Urinary bladder (tissue), 3 donors: ENCODE measurements at regions not wholly inside any gene's neighbourhood (a gene's known extent, or its start where the extent isn't known, plus 50 kb on each side); places are given as distances from the start of the nearest gene placed in this dataset.

Experiments
- DNase-seq: peaks from one replicate; pipeline ENCODE4 v3.0.0-alpha.2; 2015; ENCODE audit errors: extremely low spot score
- H3K27ac ChIP-seq: one replicate; pipeline ENCODE4 v1.5.1; 2013; ENCODE audit warnings: low read depth, mild to moderate bottlenecking, moderate library complexity
- H3K36me3 ChIP-seq: one replicate; pipeline ENCODE4 v1.6.1; 2013; ENCODE audit warnings: mild to moderate bottlenecking, moderate library complexity; ENCODE audit not compliant: insufficient read depth
- H3K4me1 ChIP-seq: one replicate; pipeline ENCODE4 v1.6.1; 2013; ENCODE audit warnings: mild to moderate bottlenecking, moderate library complexity; ENCODE audit not compliant: insufficient read depth
- H3K4me3 ChIP-seq: one replicate; pipeline ENCODE4 v1.5.1; 2013; ENCODE audit warnings: low read depth, low read length
- WGBS: extraction: QIAGEN DNeasy Blood & Tissue Kit; methylation state at CpG from one replicate; pipeline ENCODE4 v1.1.7; 2013; 5-methylcytosine and 5-hydroxymethylcytosine counted together
- donor health status: healthy with polysubstance abuse.
- donor health status: healthy.

DNA sequence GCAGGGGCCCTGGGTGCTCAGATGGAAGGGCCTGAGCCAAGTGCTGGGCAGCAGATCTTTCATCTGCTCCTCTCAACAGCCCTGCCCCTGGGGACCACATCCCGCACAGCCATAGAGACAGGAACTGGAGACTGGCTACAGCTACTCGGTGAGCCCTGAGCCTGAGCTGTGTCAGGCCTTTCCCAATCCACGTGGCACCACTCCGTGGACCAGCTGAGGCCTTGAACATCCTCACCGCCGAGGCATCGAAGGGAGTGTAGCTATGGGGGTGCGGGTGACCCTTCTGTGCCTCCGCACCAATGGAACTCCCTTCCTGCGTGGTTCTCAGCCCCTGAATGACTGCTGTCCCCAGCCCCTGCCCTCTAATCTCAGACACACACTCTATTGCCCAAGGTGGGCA lies 362.7 kb upstream of the SHH start:
- no peaks in the 10 kb centered on the region for H3K36me3 ChIP-seq
- no peak overlapping the region for H3K27ac ChIP-seq
- no peak overlapping the region for H3K4me3 ChIP-seq
- no peaks in the 10 kb centered on the region for H3K4me1 ChIP-seq
- WGBS, result 83% methylated on average over 10 of the region's 10 CpGs
- DNase-seq, result no peak

DNA sequence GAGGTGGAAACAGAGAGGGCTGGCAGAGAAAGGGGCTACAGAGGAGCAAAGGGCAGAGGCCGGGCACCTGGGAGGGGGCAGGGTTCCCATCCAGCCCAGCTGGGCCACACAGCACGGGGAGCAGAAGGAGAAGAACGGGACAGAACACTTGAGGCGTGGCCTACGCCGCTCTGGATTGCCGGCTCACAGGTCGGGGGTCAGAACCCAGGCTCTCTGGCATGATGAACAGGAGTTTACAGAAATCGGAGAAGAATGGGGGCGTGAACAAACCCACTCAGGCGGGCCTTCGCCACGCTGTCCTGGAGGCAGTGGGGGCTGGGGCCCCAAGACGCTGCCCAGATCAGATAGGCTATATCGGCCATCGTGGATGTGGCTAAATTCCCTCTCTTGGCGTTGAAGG lies 362.2 kb upstream of the SHH start:
- no peak for DNase-seq
- WGBS, result 86% methylated on average over 17 of the region's 17 CpGs
- Histone ChIP-seq H3K27ac (no peak overlapping the region), H3K4me3 (no peak overlapping the region), H3K4me1 (no peaks in the 10 kb centered on the region), H3K36me3 (no peaks in the 10 kb centered on the region)

DNA sequence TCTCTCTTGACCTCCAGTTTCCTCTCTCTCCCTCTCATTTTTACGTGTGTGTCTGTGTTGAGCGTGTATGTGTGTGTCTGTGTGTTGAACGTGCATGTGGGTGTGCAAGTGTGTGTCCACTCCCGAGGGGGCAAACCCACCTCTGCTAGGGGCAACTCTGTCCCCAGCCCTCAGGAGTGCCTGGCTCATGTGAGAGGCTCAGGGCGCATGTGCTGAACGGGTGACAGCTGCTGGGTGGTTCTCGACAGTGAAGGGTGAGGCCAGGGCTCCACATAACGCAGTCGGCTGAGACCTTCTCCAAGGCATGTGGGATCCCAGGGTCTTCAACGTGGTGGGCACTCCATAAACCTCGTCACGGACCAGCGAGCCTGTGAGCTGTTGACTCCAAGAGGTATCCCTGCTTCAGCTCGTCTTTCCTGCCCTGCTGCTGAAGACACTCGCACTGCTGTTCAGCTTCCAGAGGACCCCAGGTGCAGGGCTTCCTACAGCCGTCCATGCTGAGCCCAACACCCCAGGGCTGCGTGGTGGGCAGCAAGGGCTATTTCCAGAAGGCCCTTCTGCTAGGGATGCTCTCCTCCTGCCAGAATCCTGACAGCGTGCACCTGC lies 361.6 kb upstream of the SHH start:
- H3K27ac ChIP-seq, result no peak overlapping the region
- no peaks in the 10 kb centered on the region for H3K4me1 ChIP-seq
- DNase-seq, result no peak
- no peaks in the 10 kb centered on the region for H3K36me3 ChIP-seq
- 79% methylated on average over 18 of the region's 18 CpGs for WGBS
- H3K4me3 ChIP-seq, result no peak overlapping the region

DNA sequence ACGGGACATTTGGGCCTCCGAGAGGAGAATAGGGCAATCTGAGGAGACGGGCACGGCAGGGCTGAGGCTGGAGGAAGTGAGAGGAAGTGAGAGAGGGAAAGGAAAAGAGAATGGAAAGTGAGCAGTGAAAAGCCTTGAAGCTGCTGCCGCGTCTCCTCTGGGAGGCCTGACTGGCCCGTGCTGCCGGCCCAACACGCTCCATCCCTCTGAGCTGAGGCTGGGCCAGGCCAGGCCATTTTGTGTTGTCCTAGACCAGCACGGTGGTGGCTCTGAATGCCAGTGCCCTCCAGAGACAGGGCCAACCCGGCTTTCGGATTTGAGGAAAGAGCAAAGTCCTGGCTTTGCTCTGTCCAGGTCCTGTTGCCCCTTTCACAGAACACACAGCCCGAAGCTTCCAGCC lies 361.1 kb upstream of the SHH start:
- Histone ChIP-seq H3K4me3 (no peak overlapping the region), H3K4me1 (no peaks in the 10 kb centered on the region), H3K27ac (no peak overlapping the region), H3K36me3 (no peaks in the 10 kb centered on the region)
- DNase-seq, result no peak
- WGBS, result 66% methylated on average over 13 of the region's 13 CpGs

DNA sequence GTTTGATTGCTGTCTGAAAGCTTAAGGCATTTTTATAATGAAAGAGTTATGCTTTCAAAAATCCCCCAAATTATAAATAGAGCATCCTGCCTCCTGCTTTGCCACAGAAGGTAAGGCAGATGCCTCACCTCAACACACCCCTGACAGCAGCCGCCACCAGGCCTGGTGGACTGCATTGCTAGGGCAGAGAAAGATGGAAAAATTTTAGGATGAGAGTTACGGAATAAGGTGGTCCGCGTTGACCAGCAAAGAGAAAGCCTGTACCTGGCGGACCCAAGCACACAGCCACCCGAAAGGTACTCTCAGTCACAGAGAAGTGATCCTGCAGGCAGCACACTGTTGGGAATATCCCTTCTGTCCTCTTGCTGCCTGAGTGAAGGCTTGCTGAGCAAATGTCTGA lies 360.4 kb upstream of the SHH start:
- DNase-seq, result no peak
- 78% methylated on average over 6 of the region's 6 CpGs for WGBS
- H3K4me1 ChIP-seq, result no peaks in the 10 kb centered on the region

DNA sequence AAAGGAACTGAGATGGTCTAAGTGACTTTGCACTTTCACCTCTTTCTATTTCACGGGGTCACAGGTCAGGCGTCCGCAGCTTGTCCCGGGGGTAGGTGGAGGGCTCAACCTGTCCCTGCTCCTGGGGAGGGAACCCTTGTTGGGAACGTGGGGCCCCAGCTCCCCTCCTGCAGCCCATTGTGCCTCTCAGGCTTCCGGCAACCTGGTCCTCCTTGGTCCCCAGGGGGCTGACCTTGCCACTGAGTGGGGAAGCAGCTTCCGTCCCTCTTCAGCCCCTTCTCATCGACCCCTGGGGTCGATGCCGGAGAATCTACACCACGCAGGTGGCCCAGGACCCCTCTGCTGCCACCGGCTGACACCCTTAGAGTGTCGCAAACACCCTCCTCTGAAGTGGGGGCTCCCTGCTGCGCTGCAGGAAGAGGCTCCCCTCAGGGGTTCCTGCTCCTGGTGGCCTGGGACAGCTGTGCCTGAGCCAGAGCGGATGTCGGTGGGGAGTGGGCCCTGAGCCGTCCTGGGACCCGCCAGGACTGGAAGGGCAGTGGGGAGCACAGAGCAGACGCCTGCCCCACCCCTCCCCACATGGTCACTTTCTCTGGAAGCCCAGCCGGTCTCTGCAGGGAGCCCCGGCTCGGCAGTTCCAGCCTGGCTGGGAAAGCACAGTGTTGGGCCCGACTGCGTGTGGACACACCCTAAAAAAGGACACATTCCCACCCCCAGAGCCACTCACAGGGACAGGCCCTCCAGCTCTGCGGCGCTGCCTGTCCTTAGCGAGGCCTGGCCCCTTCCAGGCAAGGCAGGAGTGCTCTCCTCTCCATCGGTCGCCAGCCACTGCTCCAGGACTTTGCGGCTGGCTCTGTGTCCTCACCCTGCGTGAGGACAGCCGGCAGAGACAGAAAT lies 357.5 kb upstream of the SHH start:
- DNase-seq, result no peak
- Histone ChIP-seq H3K27ac (no peak overlapping the region), H3K4me3 (no peak overlapping the region), H3K36me3 (no peaks in the 10 kb centered on the region), H3K4me1 (no peaks in the 10 kb centered on the region)
- 69% methylated on average over 32 of the region's 32 CpGs for WGBS

More for the DNA sequence above, 360.4 kb upstream of the SHH start:
- Histone ChIP-seq H3K36me3 (no peaks in the 10 kb centered on the region), H3K27ac (no peak overlapping the region), H3K4me3 (no peak overlapping the region)

DNA sequence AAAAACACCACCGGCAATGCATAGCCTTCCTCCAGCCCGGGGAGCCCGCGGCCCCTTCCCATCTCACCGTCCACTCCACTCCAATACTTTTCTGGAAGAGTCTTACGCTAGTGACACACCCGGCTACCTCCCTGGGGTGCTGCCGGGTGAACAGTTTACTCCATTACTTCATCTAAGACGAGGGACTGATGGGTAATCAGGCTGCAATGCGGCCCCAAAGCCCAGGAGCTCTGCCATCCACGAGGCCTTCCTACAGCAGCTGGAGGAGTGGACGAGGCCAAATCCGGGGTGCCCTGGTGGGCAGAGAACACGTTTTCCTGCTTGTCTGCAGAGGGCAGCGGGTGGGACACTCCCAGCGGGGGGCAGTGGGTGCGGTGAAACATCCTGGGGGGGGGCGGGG lies 356.2 kb upstream of the SHH start:
- WGBS, result 80% methylated on average over 18 of the region's 18 CpGs
- Histone ChIP-seq H3K4me1 (no peaks in the 10 kb centered on the region), H3K27ac (no peak overlapping the region), H3K4me3 (no peak overlapping the region), H3K36me3 (no peaks in the 10 kb centered on the region)
- no peak for DNase-seq

DNA sequence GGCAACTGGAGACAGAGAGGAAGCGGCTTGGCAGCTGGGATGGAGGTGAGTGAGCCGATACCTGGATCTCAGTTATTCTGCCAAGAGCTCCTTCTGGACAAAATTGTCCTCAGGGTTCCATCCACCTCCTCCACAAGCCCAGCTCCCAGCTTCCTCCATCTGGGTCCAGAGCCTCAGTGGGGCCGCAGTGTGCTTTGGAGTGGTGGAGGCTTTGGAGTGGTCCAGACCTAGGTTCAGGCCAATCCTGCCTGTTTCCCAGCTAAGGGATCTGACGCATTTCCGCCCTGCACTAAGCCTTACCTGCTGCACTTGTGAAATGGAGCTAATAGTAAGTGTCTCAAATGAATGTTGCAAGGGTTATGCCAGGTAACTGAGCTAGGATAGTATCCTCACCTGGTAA lies 355.7 kb upstream of the SHH start:
- H3K4me3 ChIP-seq, result no peak overlapping the region
- no peak for DNase-seq
- WGBS, result 86% methylated on average over 5 of the region's 5 CpGs
- H3K27ac ChIP-seq, result no peak overlapping the region
- H3K4me1 ChIP-seq, result no peaks in the 10 kb centered on the region
- H3K36me3 ChIP-seq, result no peaks in the 10 kb centered on the region

DNA sequence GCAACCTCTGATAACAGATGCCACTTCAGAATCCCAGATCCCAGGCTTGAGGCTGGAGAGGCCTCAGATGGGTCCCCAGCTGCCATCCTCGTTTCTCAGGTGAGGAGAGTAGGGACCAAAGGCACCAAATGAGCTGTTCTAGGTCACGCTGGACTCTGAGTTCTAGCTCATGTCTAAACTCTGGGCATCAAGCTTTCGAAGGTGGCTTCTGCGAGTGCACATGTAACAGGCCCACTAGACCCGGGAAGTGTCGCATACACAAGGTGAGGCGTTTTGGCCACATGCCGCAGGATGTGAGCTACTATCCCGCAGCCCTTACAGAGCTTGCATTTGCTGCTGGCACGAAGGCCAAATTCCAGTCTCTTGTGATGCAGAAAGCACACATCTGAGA lies 355.1 kb upstream of the SHH start:
- no peak overlapping the region for H3K27ac ChIP-seq
- no peak overlapping the region for H3K4me3 ChIP-seq
- 83% methylated on average over 10 of the region's 10 CpGs for WGBS
- H3K4me1 ChIP-seq, result no peaks in the 10 kb centered on the region
- no peaks in the 10 kb centered on the region for H3K36me3 ChIP-seq
- no peak for DNase-seq

DNA sequence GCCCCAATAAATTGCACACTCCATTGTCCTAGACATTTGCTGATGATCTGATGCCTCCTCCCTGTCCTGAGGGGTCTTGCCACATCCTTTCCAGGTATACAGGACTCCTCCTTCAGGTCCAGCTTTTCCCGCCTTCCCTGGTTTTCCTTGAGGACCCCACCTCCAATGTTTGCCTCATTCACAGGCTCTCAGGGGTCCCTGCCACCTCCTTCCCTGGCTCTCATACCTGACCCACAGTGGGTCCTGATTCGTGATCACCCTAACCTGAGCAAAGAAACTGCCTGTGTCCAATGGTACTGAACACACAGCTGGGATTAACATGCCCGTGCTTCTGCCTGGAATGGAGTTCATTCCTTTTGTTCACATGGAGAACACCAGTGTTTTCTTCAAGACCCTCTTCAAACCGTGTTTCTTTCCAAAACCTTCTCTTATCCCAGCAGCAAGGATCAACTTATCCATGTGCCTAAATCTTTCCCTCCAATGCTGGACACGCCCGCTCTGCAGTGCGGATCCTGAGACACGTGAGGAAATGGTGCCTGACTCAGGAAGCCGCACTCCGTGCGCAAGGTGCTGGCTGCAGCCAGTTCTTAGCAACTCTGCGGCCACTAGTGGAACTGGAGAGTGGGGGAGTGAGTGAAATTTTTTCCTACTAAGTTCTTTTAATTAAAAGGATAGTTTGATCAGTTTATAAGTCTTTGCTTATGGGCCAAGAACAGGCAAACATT lies 354.6 kb upstream of the SHH start:
- H3K27ac ChIP-seq, result no peak overlapping the region
- H3K4me3 ChIP-seq, result no peak overlapping the region
- 83% methylated on average over 12 of the region's 12 CpGs for WGBS
- H3K36me3 ChIP-seq, result no peaks in the 10 kb centered on the region
- DNase-seq, result no peak
- no peaks in the 10 kb centered on the region for H3K4me1 ChIP-seq

DNA sequence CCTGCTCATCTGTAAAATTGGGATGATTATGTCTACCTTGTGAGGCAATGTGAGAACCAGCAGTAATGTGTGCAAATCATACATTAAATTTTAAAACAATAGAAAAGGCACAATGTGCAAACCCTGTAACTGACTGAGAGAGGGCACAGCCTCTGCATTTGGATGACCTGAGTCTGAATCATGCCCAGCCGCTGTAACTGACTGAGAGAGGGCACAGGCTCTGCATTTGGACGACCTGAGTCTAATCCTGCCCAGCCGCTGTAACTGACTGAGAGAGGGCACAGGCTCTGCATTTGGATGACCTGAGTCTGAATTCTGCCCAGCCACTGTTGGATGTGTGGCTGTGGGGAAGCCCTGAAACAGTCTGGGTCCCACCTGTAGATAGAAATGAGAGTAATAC lies 351.5 kb upstream of the SHH start:
- Histone ChIP-seq H3K27ac (no peak overlapping the region), H3K36me3 (no peaks in the 10 kb centered on the region), H3K4me3 (no peak overlapping the region), H3K4me1 (no peaks in the 10 kb centered on the region)
- no peak for DNase-seq
- WGBS, result 84% methylated on average over 3 of the region's 3 CpGs

DNA sequence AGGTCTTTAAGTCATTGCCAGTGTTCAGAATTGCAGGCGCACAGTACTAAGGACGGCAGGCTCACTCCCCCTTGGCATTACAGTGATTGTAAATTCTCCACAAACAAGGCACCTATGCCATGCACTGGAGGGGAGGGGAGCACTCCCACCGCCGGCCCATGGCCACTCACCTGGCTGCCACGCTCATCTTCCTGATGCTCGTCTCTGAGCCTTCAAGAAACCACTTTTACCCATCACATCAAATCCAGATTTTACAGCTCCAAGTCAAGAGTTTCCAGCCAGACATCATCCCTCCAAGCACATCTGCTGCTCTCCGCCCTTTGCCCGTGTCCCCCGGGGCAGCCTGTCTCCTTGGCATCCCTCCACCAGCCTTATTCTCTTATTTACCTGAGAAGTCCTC lies 350.2 kb upstream of the SHH start:
- Histone ChIP-seq H3K4me1 (no peaks in the 10 kb centered on the region), H3K4me3 (no peak overlapping the region), H3K27ac (no peak overlapping the region), H3K36me3 (no peaks in the 10 kb centered on the region)
- 81% methylated on average over 9 of the region's 9 CpGs for WGBS
- no peak for DNase-seq

DNA sequence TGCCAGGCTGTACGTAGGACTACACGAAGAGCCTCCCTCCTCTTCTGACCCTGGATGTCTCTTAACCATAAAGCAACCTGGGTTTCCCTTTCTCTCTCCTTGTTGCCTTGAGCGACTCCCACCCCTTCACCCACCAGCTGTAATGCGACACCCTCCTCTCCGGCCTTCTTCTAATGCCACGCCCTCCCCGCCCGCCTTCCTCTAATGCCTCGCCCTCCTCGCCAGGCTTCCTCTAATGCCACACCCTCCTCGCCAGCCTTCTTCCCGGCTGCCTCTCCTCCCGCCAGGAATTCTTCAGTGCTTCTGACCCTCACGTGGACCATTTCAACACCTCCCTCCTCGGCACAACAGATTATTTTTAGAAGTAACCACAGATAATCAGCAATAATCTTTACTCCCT lies 348.5 kb upstream of the SHH start:
- Histone ChIP-seq H3K4me1 (no peaks in the 10 kb centered on the region), H3K36me3 (no peaks in the 10 kb centered on the region), H3K27ac (no peak overlapping the region), H3K4me3 (no peak overlapping the region)
- 30% methylated on average over 15 of the region's 15 CpGs for WGBS
- no peak for DNase-seq

DNA sequence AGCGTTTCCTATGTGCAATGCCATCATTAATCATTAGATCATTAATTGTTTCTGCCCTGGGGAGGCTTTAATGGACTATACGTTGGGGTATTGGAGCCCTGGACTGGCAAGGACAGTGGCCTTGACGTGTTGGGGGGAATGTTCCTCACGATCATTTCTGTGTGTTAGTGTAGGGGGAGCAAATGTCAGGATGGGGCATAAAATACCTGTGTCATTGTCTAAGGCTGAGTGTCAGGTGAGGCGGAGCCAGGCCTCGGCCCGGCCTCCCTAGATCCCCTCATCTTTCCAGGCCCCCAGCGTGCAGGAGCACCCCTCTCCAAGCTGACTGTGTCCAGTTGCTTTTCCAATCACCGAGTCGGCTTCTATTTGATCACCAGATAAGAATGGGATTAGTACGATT lies 346.4 kb upstream of the SHH start:
- Histone ChIP-seq H3K27ac (no peak overlapping the region), H3K36me3 (no peaks in the 10 kb centered on the region), H3K4me3 (no peak overlapping the region), H3K4me1 (no peaks in the 10 kb centered on the region)
- WGBS, result 79% methylated on average over 11 of the region's 11 CpGs
- DNase-seq, result no peak
